ENCODE measurements at regions not wholly inside any gene's neighbourhood (a gene's known extent, or its start where the extent isn't known, plus 50 kb on each side); places are given as distances from the start of the nearest gene placed in this dataset.

DNA sequence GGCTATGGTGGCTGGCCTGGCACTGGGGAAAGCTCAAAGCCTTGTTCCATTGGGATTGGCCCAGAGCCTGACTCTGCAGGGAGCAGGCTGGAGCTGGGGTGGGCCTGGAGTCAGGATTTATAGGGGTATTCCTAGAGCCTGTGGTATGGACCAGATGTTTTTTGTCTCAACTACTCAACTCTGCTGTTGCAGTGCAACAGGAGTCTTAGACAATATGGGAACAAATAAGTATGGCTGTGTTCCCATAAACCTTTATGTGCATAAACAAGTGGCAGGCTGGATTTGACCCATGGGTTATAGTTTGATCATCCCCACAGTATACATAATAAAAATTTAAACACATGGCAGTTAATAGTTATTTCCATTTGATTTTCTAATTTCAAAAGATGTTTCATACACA lies 557.9 kb upstream of the ARX start:
- TF ChIP-seq, protein P1, sequence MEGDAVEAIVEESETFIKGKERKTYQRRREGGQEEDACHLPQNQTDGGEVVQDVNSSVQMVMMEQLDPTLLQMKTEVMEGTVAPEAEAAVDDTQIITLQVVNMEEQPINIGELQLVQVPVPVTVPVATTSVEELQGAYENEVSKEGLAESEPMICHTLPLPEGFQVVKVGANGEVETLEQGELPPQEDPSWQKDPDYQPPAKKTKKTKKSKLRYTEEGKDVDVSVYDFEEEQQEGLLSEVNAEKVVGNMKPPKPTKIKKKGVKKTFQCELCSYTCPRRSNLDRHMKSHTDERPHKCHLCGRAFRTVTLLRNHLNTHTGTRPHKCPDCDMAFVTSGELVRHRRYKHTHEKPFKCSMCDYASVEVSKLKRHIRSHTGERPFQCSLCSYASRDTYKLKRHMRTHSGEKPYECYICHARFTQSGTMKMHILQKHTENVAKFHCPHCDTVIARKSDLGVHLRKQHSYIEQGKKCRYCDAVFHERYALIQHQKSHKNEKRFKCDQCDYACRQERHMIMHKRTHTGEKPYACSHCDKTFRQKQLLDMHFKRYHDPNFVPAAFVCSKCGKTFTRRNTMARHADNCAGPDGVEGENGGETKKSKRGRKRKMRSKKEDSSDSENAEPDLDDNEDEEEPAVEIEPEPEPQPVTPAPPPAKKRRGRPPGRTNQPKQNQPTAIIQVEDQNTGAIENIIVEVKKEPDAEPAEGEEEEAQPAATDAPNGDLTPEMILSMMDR (IDR thresholded peaks at IDR 0.05) = no peak
- TF ChIP-seq EP300 (IDR thresholded peaks at IDR 0.05) (no peak), POLR2A (IDR thresholded peaks at IDR 0.05) (no peak)

All from tibial nerve (tissue), 4 donors.